ENCODE measurements at regions not wholly inside any gene's neighbourhood (a gene's known extent, or its start where the extent isn't known, plus 50 kb on each side); places are given as distances from the start of the nearest gene placed in this dataset.

DNA sequence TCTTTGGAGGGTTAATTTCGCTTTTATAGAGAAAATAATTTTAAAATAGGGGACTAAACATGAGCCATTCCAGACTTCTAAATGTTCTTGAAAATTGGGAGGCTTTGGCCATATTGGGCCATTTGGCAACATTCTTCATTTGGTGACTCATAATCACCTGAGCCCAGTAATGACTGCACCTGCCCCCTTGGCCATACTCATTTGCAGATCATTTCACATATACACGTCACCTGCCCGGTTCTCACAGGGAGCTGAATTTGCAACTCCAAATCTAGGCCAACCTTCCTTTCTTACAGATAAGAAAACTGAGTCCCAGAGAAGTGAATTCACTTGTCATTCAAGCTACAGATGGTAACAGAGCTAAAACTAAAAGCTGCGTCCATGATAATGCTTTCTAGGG is 289.7 kb downstream of the EPHA4 start:
- intact Hi-C loops (cut with DNase I) = no loop called here
- Histone ChIP-seq H3K27ac (no peak overlapping the region), H3K4me3 (no peak overlapping the region), H3K27me3 (no peaks in the 10 kb centered on the region), H3K9me3 (no peaks in the 10 kb centered on the region), H3K4me1 (no peaks in the 10 kb centered on the region), H3K36me3 (no peaks in the 10 kb centered on the region)
- TF ChIP-seq, protein P1, sequence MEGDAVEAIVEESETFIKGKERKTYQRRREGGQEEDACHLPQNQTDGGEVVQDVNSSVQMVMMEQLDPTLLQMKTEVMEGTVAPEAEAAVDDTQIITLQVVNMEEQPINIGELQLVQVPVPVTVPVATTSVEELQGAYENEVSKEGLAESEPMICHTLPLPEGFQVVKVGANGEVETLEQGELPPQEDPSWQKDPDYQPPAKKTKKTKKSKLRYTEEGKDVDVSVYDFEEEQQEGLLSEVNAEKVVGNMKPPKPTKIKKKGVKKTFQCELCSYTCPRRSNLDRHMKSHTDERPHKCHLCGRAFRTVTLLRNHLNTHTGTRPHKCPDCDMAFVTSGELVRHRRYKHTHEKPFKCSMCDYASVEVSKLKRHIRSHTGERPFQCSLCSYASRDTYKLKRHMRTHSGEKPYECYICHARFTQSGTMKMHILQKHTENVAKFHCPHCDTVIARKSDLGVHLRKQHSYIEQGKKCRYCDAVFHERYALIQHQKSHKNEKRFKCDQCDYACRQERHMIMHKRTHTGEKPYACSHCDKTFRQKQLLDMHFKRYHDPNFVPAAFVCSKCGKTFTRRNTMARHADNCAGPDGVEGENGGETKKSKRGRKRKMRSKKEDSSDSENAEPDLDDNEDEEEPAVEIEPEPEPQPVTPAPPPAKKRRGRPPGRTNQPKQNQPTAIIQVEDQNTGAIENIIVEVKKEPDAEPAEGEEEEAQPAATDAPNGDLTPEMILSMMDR (IDR thresholded peaks at IDR 0.05) = no peak
- ATAC-seq (no peak), DNase-seq (no peak)

DNA sequence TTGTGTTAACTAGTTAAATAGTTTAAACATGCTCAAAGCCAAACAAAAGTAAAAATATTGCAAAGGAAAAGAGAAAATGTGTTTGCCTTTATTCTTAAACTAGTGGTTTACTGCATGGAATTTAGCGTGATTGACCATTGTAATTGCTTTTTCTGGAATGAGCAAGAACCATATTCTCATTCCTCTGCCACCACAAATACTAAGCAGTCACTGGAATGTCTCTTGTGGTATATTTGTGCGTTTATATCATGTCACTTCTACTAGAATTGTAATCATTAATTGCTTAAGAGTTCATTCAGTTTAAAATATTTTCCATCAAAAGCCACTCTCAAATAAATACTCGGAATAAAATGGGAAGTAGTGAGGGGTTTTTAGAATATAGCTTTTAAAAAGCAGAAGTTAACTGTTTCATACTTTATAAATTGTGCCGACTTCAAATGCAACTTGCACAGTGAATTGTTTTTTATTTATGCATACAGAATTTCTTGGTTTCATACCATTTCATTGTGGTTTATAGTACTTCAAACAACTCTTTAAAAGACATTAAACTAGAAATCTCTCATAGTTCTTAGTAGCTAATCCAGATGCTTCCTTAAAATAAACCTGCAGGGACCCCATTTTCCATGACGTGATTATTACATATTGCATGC is 288.1 kb downstream of the EPHA4 start:
- H3K4me3 ChIP-seq = no peak overlapping the region
- H3K27ac ChIP-seq = no peak overlapping the region
- TF ChIP-seq, protein P1 (IDR thresholded peaks at IDR 0.05) = no peak
- H3K36me3 ChIP-seq = no peaks in the 10 kb centered on the region
- DNase-seq (no peak), ATAC-seq (no peak)
- H3K27me3 ChIP-seq = no peaks in the 10 kb centered on the region
- no peaks in the 10 kb centered on the region for H3K4me1 ChIP-seq
- no peaks in the 10 kb centered on the region for H3K9me3 ChIP-seq
- intact Hi-C loops (cut with DNase I) = no loop called here

DNA sequence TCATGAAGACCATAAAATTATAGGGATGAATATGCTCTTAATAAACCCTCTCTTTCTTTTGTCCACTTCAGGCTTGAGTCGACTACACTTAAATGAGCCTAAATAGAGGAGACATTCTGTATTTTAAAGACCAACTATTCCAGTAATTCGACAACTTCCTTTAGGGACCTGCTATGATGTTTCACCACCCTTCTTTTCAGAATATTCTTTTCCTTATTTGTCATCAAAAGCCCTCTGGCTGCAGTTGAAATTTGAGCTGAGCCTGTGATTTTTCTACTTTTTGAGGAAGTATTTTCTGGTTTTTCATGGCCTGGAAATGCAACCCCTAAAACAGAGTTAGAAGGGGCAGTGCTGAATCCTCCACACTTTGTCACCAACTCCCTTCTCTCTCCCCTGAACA is 287.0 kb downstream of the EPHA4 start:
- Histone ChIP-seq H3K27ac (no peak overlapping the region), H3K9me3 (no peaks in the 10 kb centered on the region), H3K36me3 (no peaks in the 10 kb centered on the region)

DNA sequence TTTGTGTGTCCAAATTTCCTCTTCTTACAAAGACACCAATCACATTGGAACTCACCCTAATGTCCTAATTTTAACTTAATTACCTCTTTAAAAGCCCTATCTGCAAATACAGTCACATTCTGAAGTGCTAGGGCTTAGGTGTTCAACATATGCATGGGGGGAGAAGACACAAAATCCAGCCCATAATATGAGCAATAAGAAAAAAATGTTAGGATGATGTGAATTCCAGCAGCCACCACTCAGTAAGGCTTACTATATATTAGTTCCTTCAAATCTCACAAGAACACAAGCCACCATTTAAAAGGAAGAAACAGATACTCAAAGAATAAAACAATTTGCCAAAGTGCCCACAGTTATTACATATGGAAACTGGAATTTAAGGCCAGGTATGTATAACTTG is 285.7 kb downstream of the EPHA4 start:
- Histone ChIP-seq H3K36me3 (no peaks in the 10 kb centered on the region), H3K4me3 (no peak overlapping the region), H3K27ac (no peak overlapping the region), H3K4me1 (no peaks in the 10 kb centered on the region), H3K27me3 (no peaks in the 10 kb centered on the region), H3K9me3 (no peaks in the 10 kb centered on the region)
- no peak for DNase-seq
- intact Hi-C loops (cut with DNase I) = no loop called here
- no peak for ATAC-seq
- TF ChIP-seq, protein P1 (IDR thresholded peaks at IDR 0.05) = no peak

More for the DNA sequence above, 287.0 kb downstream of the EPHA4 start:
- ATAC-seq (no peak), DNase-seq (no peak)
- Histone ChIP-seq H3K4me1 (no peaks in the 10 kb centered on the region), H3K27me3 (no peaks in the 10 kb centered on the region), H3K4me3 (no peak overlapping the region)
- TF ChIP-seq, protein P1 (IDR thresholded peaks at IDR 0.05) = no peak
- intact Hi-C loops (cut with DNase I) = no loop called here

DNA sequence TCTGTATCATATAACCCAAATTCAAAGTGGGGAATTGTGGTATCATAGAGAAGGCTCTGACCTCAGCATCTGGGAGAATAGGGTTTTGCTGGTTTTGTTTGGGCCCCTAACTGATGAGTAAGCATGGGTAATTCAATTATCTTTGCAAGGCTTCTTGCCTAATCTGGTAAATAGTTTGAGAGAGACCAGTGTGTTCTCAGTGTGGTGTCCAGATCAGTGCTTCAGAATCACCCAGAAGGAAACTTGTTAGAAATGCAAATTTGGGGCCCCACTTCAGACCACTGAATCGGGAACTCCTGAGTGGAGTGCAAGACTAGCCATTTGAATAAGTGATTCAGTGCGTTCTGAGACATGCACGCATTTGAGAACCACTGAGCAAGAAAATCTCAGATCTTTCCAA is 282.7 kb downstream of the EPHA4 start:
- no peak overlapping the region for H3K27ac ChIP-seq
- DNase-seq (no peak), ATAC-seq (no peak)
- H3K27me3 ChIP-seq = no peaks in the 10 kb centered on the region
- no peaks in the 10 kb centered on the region for H3K9me3 ChIP-seq
- intact Hi-C loops (cut with DNase I) = no loop called here
- no peaks in the 10 kb centered on the region for H3K4me1 ChIP-seq
- no peaks in the 10 kb centered on the region for H3K36me3 ChIP-seq
- H3K4me3 ChIP-seq = no peak overlapping the region
- TF ChIP-seq, protein P1 (IDR thresholded peaks at IDR 0.05) = no peak
